ENCODE measurements at regions not wholly inside any gene's neighbourhood (a gene's known extent, or its start where the extent isn't known, plus 50 kb on each side); places are given as distances from the start of the nearest gene placed in this dataset.

GRCh38 chr15:85976986-85977385, 102.7 kb upstream of the AGBL1 start:
- no peak overlapping the region for H3K27ac ChIP-seq (replicated peaks)
- H3K9me3 ChIP-seq (replicated peaks): peaks cover 17% of the 10 kb centered on the region
- TF ChIP-seq CTCF (IDR thresholded peaks at IDR 0.05; ENCODE audit: borderline replicate concordance): no peak
- peaks cover 45% of the 10 kb centered on the region for H3K27me3 ChIP-seq (ENCODE audit: low read depth)
- no peaks in the 10 kb centered on the region for H3K4me1 ChIP-seq
- no peak for DNase-seq
- H3K36me3 ChIP-seq: no peaks in the 10 kb centered on the region
- no peak overlapping the region for H3K4me3 ChIP-seq
- intact Hi-C loops (cut with micrococcal nuclease): no loop called here

DNA sequence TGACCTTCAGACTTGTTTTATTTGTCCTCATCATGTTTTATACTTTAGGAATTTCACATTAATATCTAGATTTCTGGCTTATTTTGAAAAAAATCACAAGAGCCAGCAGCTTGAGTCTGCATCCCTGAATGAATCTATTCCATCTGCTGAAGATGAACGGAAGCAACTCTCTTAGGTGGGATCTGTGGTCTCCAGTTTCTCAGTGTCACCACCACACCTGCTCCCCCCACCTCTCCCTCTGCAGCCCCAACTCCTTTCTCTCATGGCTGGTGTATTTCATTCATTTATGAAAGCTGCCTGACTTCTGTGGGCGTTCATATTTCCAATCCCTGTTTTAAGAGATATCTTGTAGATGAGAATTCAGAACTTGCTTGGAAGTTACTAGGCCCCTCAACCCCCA, 102.1 kb upstream of the AGBL1 start:
- H3K4me3 ChIP-seq: no peak overlapping the region
- no peak for TF ChIP-seq CTCF (IDR thresholded peaks at IDR 0.05; ENCODE audit: borderline replicate concordance)
- no peaks in the 10 kb centered on the region for H3K4me1 ChIP-seq
- intact Hi-C loops (cut with micrococcal nuclease): no loop called here
- peaks cover 23% of the 10 kb centered on the region for H3K9me3 ChIP-seq (replicated peaks)
- peaks cover 47% of the 10 kb centered on the region for H3K27me3 ChIP-seq (ENCODE audit: low read depth)
- DNase-seq: no peak
- no peak overlapping the region for H3K27ac ChIP-seq (replicated peaks)
- no peaks in the 10 kb centered on the region for H3K36me3 ChIP-seq

- intact Hi-C loops (cut with micrococcal nuclease): no loop called here
- TF ChIP-seq CTCF (IDR thresholded peaks at IDR 0.05; ENCODE audit: borderline replicate concordance): no peak
- no peak for DNase-seq
- Histone ChIP-seq H3K4me1 (no peaks in the 10 kb centered on the region), H3K36me3 (no peaks in the 10 kb centered on the region), H3K27ac (replicated peaks) (no peak overlapping the region), H3K4me3 (no peak overlapping the region), H3K27me3 (ENCODE audit: low read depth) (peaks cover 41% of the 10 kb centered on the region), H3K9me3 (replicated peaks) (peaks cover 24% of the 10 kb centered on the region)
Observed at GRCh38 chr15:85979929-85980328, 99.7 kb upstream of the AGBL1 start.

DNA sequence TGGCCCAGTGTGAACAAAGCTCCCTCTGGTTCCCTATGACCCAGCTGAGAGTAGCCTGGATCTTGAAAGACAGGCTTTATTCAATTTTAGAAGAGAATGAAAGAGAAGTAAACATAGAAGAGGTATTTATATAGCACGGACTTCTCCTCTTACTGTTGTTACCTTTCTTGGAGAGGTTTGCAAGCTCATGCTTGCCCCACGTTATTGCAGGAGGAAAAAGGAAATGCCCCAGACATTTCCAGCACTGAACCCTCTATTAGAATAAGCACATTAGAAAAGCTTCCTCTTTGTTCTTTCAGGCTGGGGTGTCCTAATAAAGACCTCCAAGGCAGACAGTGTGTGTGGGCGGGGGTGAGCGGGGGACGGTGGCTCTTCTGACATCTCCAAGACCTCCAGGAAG, 98.7 kb upstream of the AGBL1 start:
- H3K27ac ChIP-seq (replicated peaks): no peak overlapping the region
- intact Hi-C loops (cut with micrococcal nuclease): no loop called here
- no peak overlapping the region for H3K4me3 ChIP-seq
- no peaks in the 10 kb centered on the region for H3K36me3 ChIP-seq
- no peaks in the 10 kb centered on the region for H3K4me1 ChIP-seq
- TF ChIP-seq CTCF (IDR thresholded peaks at IDR 0.05; ENCODE audit: borderline replicate concordance): no peak
- peaks cover 21% of the 10 kb centered on the region for H3K9me3 ChIP-seq (replicated peaks)
- no peak for DNase-seq
- peaks cover 41% of the 10 kb centered on the region for H3K27me3 ChIP-seq (ENCODE audit: low read depth)

DNA sequence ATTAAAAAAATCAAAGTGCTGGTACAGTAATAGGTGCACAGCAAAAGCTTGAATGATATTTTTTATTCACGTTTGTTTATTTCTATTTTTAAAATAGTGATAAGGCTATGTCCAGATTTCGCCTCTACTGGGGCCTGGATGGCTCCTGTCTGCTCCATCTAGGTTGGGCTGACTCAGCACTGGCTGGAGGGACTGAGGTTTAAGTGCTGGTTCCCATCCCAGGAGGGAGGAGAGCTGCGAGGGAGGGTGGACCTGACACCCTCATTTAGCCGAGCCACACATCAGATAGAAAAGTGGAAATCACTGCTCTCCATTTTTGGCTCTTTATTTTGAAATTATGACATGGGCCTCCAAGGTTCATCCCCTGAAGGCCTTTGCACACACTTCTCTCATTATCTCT, 95.4 kb upstream of the AGBL1 start:
- TF ChIP-seq CTCF (IDR thresholded peaks at IDR 0.05; ENCODE audit: borderline replicate concordance): no peak
- peaks cover 23% of the 10 kb centered on the region for H3K27me3 ChIP-seq (ENCODE audit: low read depth)
- no peaks in the 10 kb centered on the region for H3K4me1 ChIP-seq
- intact Hi-C loops (cut with micrococcal nuclease): no loop called here
- H3K9me3 ChIP-seq (replicated peaks): peaks cover 14% of the 10 kb centered on the region
- H3K4me3 ChIP-seq: no peak overlapping the region
- H3K27ac ChIP-seq (replicated peaks): no peak overlapping the region
- DNase-seq: no peak
- H3K36me3 ChIP-seq: no peaks in the 10 kb centered on the region

DNA sequence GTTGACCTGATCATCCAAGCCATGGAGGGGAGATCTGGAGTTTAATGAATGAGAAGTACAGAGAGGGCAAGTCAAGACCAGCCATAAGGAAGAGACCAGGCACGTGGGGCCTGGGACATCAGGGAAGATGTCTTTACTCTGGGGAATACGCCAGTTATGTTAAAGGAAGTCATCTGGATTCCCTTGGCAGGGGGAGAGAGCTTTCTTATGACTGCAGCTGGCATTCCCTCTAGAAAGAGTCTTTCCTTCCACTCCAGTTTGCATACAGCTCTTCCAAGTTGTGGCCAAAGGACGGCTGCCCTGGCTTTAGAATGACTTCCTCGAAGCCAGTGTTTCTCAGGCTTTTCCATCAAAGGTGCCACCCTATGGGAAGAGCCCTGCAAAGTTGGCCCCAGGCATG, 93.6 kb upstream of the AGBL1 start:
- Histone ChIP-seq H3K27me3 (ENCODE audit: low read depth) (peaks cover 18% of the 10 kb centered on the region), H3K4me3 (no peak overlapping the region), H3K9me3 (replicated peaks) (peaks cover 14% of the 10 kb centered on the region), H3K27ac (replicated peaks) (no peak overlapping the region), H3K4me1 (no peaks in the 10 kb centered on the region), H3K36me3 (no peaks in the 10 kb centered on the region)
- no peak for TF ChIP-seq CTCF (IDR thresholded peaks at IDR 0.05; ENCODE audit: borderline replicate concordance)
- intact Hi-C loops (cut with micrococcal nuclease): no loop called here
- DNase-seq: no peak
